ENCODE measurements at regions not wholly inside any gene's neighbourhood (a gene's known extent, or its start where the extent isn't known, plus 50 kb on each side); places are given as distances from the start of the nearest gene placed in this dataset.

- no peak for TF ChIP-seq CTCF (IDR thresholded peaks at IDR 0.05; ENCODE audit: borderline replicate concordance, extremely low read depth, low read length, poor library complexity, severe bottlenecking)
- no peak for TF ChIP-seq EZH2 (IDR thresholded peaks at IDR 0.05; ENCODE audit: borderline replicate concordance, low read depth, low read length, severe bottlenecking)
Observed at GRCh38 chr2:83971547-83971946, 487.5 kb downstream of the SUCLG1 start.
